Aorta (tissue), 5 donors: ENCODE measurements at regions not wholly inside any gene's neighbourhood (a gene's known extent, or its start where the extent isn't known, plus 50 kb on each side); places are given as distances from the start of the nearest gene placed in this dataset.
A peak's percentile ranks its signal among the peaks of the same experiment; 100 is the strongest.

Experiments
- ATAC-seq: fragments of 200-7000 bp; cut with Tn5 transposase; one replicate; pipeline ENCODE4 v1.9.1; 2022; ENCODE audit warnings: moderate library complexity; ENCODE audit not compliant: low FRiP score
- DNase-seq, 2 donors: peaks; one replicate each; pipeline ENCODE4 v3.0.0-alpha.2; 2020
- H3K27ac ChIP-seq, 2 donors: one replicate each; pipeline ENCODE4 v1.5.1; 2013; ENCODE audit warnings: low read length in 2 of 2, mild to moderate bottlenecking in 2 of 2, moderate library complexity in 2 of 2, control low read depth in 1 of 2, inconsistent platforms in 1 of 2, low read depth in 1 of 2
- H3K27me3 ChIP-seq, 2 donors: one replicate each; pipeline ENCODE4 v1.6.1; 2013; ENCODE audit warnings: control low read depth in 1 of 2, low read length in 1 of 2, mild to moderate bottlenecking in 1 of 2, moderate library complexity in 1 of 2; ENCODE audit not compliant: insufficient read depth in 2 of 2, control insufficient read depth in 1 of 2
- H3K36me3 ChIP-seq, 2 donors: one replicate each; pipeline ENCODE4 v1.6.1; 2013; ENCODE audit warnings: control low read depth in 1 of 2, low read length in 1 of 2, mild to moderate bottlenecking in 1 of 2; ENCODE audit not compliant: insufficient read depth in 2 of 2, control insufficient read depth in 1 of 2
- H3K4me1 ChIP-seq, 2 donors: one replicate each; pipeline ENCODE4 v1.6.1; 2013; ENCODE audit warnings: low read length in 2 of 2, control low read depth in 1 of 2, mild to moderate bottlenecking in 1 of 2, moderate library complexity in 1 of 2; ENCODE audit not compliant: insufficient read depth in 2 of 2, control insufficient read depth in 1 of 2
- H3K4me3 ChIP-seq, 2 donors: one replicate each; pipeline ENCODE4 v1.5.1; 2013; ENCODE audit warnings: low read length in 2 of 2, control low read depth in 1 of 2, mild to moderate bottlenecking in 1 of 2
- H3K9me3 ChIP-seq: one replicate; pipeline ENCODE4 v1.6.1; 2013; ENCODE audit warnings: mild to moderate bottlenecking, low read length; ENCODE audit not compliant: control insufficient read depth
- WGBS, 2 donors: extraction: QIAGEN DNeasy Blood & Tissue Kit; methylation state at CpG; one replicate each; pipeline ENCODE4 v1.1.7; 2013; 5-methylcytosine and 5-hydroxymethylcytosine counted together
- intact Hi-C, 2 donors: fragments of 100-400 bp; cut with DNase I; formaldehyde crosslinking; loops; one replicate each; pipeline versions ENCODE4 v1.14.2 to v1.15.0; 2022
- donor health status: healthy with polysubstance abuse.
- donor health status: Bipolar disorder and iron deficiency.
- donor health status: DM: no; HTN: no; CAD: no.
- donor health status: DM: no; HTN: no; CAD: no.
- donor health status: DM: yes; HTN: yes; CAD: no.

DNA sequence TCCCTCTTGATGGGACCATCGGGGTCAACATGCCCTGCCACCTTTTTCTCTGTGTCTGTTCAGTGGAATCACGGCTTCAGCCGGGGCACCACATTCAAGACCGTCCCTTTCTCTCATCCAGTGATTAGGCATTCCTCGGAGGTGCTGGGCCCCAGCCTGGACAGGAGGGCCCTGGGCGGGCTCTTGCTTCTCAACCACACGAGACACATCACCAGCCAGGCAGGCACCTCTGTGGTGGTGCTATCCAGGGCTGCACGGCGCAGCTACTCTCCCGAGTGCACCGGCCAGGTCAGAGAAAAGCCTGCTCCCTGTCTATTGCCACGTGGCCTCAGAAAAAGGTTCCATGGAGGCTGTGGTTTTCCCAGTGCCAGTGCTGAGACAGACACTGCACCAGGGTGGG, 255.2 kb upstream of the IRX1 start:
- Histone ChIP-seq H3K4me3 (no peak overlapping the region), H3K27ac (no peak overlapping the region), H3K9me3 (no peaks in the 10 kb centered on the region), H3K36me3 (no peaks in the 10 kb centered on the region), H3K4me1 (no peaks in the 10 kb centered on the region), H3K27me3 (no peaks in the 10 kb centered on the region)
- no peak for ATAC-seq
- 82 to 83% methylated on average over 12 of the region's 12 CpGs for WGBS, 2 donors
- DNase-seq = peak in 1 of 2 donors; percentile 59
- intact Hi-C loops = no loop called here

DNA sequence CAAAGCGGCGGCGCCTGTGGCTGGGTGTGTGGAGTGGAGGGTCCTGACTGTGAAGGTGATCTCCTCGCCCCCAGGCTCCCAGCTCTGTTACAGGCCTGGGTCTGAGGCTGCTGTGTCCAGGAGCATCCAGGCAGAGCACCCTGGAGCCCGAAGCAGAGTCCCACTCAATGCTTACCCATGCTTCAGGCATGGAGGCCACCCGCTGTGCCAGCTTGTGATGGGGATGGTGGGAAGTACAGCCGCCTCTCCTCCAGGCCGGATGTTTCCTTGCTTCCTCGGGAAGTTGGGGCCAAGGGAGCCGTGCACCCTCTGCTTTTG, 255.9 kb upstream of the IRX1 start:
- no peaks in the 10 kb centered on the region for H3K4me1 ChIP-seq
- ATAC-seq (no peak), DNase-seq (no peak)
- intact Hi-C loops = no loop called here
- no peak overlapping the region for H3K4me3 ChIP-seq
- H3K36me3 ChIP-seq = no peaks in the 10 kb centered on the region
- H3K27ac ChIP-seq = no peak overlapping the region
- no peaks in the 10 kb centered on the region for H3K9me3 ChIP-seq
- WGBS, 2 donors = 74 to 78% methylated on average over 10 of the region's 10 CpGs
- H3K27me3 ChIP-seq = no peaks in the 10 kb centered on the region

GRCh38 chr5:3339092-3339797, 256.4 kb upstream of the IRX1 start:
- intact Hi-C loops = no loop called here
- DNase-seq (no peak), ATAC-seq (no peak)
- no peaks in the 10 kb centered on the region for H3K27me3 ChIP-seq
- no peaks in the 10 kb centered on the region for H3K36me3 ChIP-seq
- H3K9me3 ChIP-seq = no peaks in the 10 kb centered on the region
- no peak overlapping the region for H3K27ac ChIP-seq
- WGBS, 2 donors = 77% methylated on average over 23 of the region's 23 CpGs
- no peaks in the 10 kb centered on the region for H3K4me1 ChIP-seq
- H3K4me3 ChIP-seq = no peak overlapping the region

DNA sequence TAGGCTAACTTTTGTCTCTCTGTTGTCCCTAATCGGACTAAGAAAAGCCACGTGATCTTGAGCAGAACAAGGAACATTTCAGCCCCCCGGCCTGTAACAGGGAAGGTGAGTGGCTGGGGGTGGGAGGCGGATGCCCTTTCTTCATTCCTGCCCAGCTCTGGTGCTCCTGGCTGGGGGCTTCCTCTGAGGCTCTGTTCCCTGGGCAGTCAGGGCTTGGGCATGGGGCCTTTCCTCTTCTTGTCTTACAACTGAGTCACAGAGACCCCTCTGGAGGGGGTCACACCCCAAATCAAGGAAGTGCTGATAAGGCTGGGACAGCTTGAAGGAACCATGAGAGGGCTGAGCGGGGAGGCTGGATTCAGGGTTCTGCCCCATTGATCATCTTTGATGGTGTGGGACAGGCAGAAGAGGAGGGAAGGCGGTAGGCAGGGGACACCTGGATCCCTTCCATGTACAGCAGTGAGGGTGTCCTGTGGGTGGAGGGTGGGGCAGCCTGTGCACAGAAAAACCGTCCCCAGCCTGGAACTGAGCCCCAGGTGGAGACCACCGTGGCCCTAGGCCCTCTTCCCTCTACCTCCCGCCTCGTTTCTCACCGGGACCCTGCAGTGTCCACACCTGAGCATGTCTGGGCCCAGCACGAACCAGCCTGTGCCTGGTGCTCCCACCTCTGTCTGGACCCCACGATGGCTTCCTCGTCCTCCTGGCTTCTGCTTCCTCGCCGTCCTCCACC, 257.7 kb upstream of the IRX1 start:
- 84 to 89% methylated on average over 14 to 16 of the region's 16 CpGs for WGBS, 2 donors
- intact Hi-C loops = no loop called here
- DNase-seq = no peak

DNA sequence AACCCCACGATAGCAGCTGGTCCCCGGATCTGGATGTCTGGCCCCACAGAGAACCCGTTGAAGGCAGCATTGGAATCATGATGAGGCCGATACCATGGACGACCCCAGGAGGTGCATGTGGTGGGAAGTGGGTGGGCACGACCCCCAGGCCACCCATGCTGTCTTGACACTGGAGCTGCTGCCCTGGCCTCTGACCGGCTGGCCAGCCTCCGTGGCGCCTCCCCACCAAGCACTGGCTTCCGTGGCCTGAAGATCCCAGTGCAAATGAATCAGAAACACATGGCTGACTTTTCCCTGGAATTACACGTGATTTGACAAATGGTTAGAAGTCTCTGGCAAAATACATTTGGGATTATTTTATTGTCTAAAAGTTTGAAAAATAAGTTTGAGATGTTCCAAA, 259.0 kb upstream of the IRX1 start:
- no peak for DNase-seq
- 63 to 74% methylated on average over 11 of the region's 11 CpGs for WGBS, 2 donors

More for the DNA sequence above, 257.7 kb upstream of the IRX1 start:
- H3K4me3 ChIP-seq = no peak overlapping the region
- no peak for ATAC-seq
- H3K36me3 ChIP-seq = no peaks in the 10 kb centered on the region
- H3K4me1 ChIP-seq = no peaks in the 10 kb centered on the region
- no peak overlapping the region for H3K27ac ChIP-seq
- H3K9me3 ChIP-seq = no peaks in the 10 kb centered on the region
- no peaks in the 10 kb centered on the region for H3K27me3 ChIP-seq

DNA sequence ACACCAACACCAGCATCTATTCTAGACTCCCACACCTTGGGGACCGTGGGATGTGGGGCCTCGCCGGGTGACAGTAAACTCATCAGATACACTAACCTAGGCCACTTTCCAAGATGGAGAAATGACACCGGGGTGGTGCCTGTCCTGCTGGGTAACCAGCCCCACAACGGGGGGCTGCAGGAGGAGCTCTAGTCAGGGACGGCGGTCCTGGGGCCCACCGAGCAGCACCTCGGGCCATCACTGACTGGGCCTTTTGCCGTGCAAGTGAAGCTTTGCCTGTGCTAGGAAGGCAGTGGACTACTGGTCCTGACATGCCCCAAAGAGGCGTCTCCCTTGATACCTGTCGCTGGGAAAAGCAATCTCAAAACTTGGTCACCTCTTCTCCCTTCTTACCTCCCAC, 260.3 kb upstream of the IRX1 start:
- intact Hi-C loops = no loop called here
- no peak for DNase-seq
- 83 to 84% methylated on average over 12 of the region's 12 CpGs for WGBS, 2 donors
- no peak overlapping the region for H3K4me3 ChIP-seq
- no peaks in the 10 kb centered on the region for H3K9me3 ChIP-seq
- H3K36me3 ChIP-seq = no peaks in the 10 kb centered on the region
- no peak overlapping the region for H3K27ac ChIP-seq
- ATAC-seq = no peak
- no peaks in the 10 kb centered on the region for H3K27me3 ChIP-seq
- H3K4me1 ChIP-seq = no peaks in the 10 kb centered on the region

More for the DNA sequence above, 259.0 kb upstream of the IRX1 start:
- Histone ChIP-seq H3K27me3 (no peaks in the 10 kb centered on the region), H3K9me3 (no peaks in the 10 kb centered on the region), H3K4me3 (no peak overlapping the region), H3K27ac (no peak overlapping the region), H3K36me3 (no peaks in the 10 kb centered on the region), H3K4me1 (no peaks in the 10 kb centered on the region)
- no peak for ATAC-seq
- intact Hi-C loops = no loop called here

- Histone ChIP-seq H3K4me1 (no peaks in the 10 kb centered on the region), H3K27me3 (no peaks in the 10 kb centered on the region), H3K36me3 (no peaks in the 10 kb centered on the region), H3K4me3 (no peak overlapping the region), H3K9me3 (no peaks in the 10 kb centered on the region), H3K27ac (no peak overlapping the region)
- intact Hi-C loops = no loop called here
- DNase-seq (no peak), ATAC-seq (no peak)
- 71 to 73% methylated on average over 8 of the region's 8 CpGs for WGBS, 2 donors
These were observed 261.8 kb upstream of the IRX1 start for GRCh38 chr5:3333836-3334235.

GRCh38 chr5:3333105-3333504, 262.5 kb upstream of the IRX1 start:
- ATAC-seq (no peak), DNase-seq (no peak)
- intact Hi-C loops = no loop called here
- H3K27me3 ChIP-seq = no peaks in the 10 kb centered on the region
- WGBS, 2 donors = 89 to 91% methylated on average over 9 of the region's 9 CpGs
- H3K27ac ChIP-seq = no peak overlapping the region
- no peaks in the 10 kb centered on the region for H3K9me3 ChIP-seq
- H3K36me3 ChIP-seq = no peaks in the 10 kb centered on the region
- H3K4me1 ChIP-seq = no peaks in the 10 kb centered on the region
- no peak overlapping the region for H3K4me3 ChIP-seq

DNA sequence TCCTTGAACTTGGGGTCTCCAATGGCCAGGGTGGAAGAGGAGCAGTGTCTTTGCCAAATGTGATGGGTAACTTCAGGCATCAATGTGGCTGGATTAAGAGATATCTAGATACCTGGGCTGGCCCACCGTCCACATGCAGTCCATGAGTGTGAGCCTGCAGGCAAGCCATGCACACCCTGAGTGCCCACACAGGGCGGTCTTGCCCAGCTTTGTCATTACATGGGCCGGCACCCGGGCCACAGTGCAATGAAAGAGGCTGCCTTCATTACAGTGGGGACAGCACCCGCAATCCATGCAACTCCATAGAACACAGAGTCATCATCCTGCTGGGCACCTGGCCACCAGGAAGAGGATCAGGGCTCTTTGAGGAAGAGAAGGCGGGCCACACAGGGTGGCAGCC, 263.8 kb upstream of the IRX1 start:
- ATAC-seq = no peak
- Histone ChIP-seq H3K4me3 (no peak overlapping the region), H3K27ac (no peak overlapping the region), H3K4me1 (no peaks in the 10 kb centered on the region), H3K36me3 (no peaks in the 10 kb centered on the region), H3K9me3 (no peaks in the 10 kb centered on the region), H3K27me3 (no peaks in the 10 kb centered on the region)
- 93 to 96% methylated on average over 6 of the region's 6 CpGs for WGBS, 2 donors
- DNase-seq = no peak
- intact Hi-C loops = no loop called here
